CD4-positive, CD25-positive, alpha-beta regulatory T cell (primary cell): ENCODE measurements at regions not wholly inside any gene's neighbourhood (a gene's known extent, or its start where the extent isn't known, plus 50 kb on each side); places are given as distances from the start of the nearest gene placed in this dataset.

ENCODE experiments used
- ATAC-seq, 2 donors: fragments of 150-1000 bp; cut with Tn5 transposase; one replicate each; pipeline ENCODE4 v1.10.0; 2021; ENCODE audit warnings: low read depth in 2 of 2, moderate number of reproducible peaks in 2 of 2, moderate library complexity in 1 of 2
- DNase-seq, 3 donors: peaks; one replicate each; pipeline versions ENCODE4 v3.0.0 to v3.0.0-alpha.2; 2012 to 2022; ENCODE audit warnings: mixed read lengths in 1 of 3
- H3K27ac ChIP-seq: one replicate; pipeline ENCODE4 v1.7.0; 2013; ENCODE audit warnings: mild to moderate bottlenecking, low read length; ENCODE audit not compliant: insufficient read depth, poor library complexity, severe bottlenecking
- H3K27me3 ChIP-seq: one replicate; pipeline ENCODE4 v1.7.0; 2013; ENCODE audit warnings: low read length; ENCODE audit not compliant: control insufficient read depth, insufficient read depth
- H3K36me3 ChIP-seq: one replicate; pipeline ENCODE4 v1.7.0; 2013; ENCODE audit warnings: mild to moderate bottlenecking, low read length, moderate library complexity; ENCODE audit not compliant: control insufficient read depth, insufficient read depth
- H3K4me1 ChIP-seq: 2 replicates; pipeline ENCODE4 v1.7.0; 2013; ENCODE audit warnings: mild to moderate bottlenecking, low read length; ENCODE audit not compliant: insufficient read depth, control insufficient read depth, poor library complexity, severe bottlenecking
- H3K4me3 ChIP-seq: one replicate; pipeline ENCODE4 v1.7.0; 2013; ENCODE audit warnings: low read depth, mild to moderate bottlenecking, low read length, moderate library complexity
- H3K9me3 ChIP-seq, 2 experiments: 1 replicate in 1 of 2; 2 replicates in 1 of 2; pipeline ENCODE4 v1.7.0; 2013; ENCODE audit warnings: low read length in 2 of 2, mild to moderate bottlenecking in 1 of 2, moderate library complexity in 1 of 2; ENCODE audit not compliant: control insufficient read depth in 2 of 2
- H3K27ac Mint-ChIP-seq, 3 donors: one replicate each; pipeline ENCODE4 v1.8.0; 2020 to 2022; ENCODE audit warnings: mild to moderate bottlenecking in 3 of 3, mixed read lengths in 3 of 3, moderate library complexity in 2 of 3
- H3K27me3 Mint-ChIP-seq: one replicate; pipeline ENCODE4 v1.8.0; 2022; ENCODE audit warnings: mild to moderate bottlenecking, mixed read lengths
- H3K36me3 Mint-ChIP-seq: one replicate; pipeline ENCODE4 v1.8.0; 2020; ENCODE audit warnings: mixed read lengths
- H3K4me1 Mint-ChIP-seq, 4 donors: one replicate each; pipeline ENCODE4 v1.8.0; 2020 to 2022; ENCODE audit warnings: mixed read lengths in 4 of 4, mild to moderate bottlenecking in 1 of 4
- H3K4me3 Mint-ChIP-seq, 4 donors: one replicate each; pipeline ENCODE4 v1.8.0; 2020 to 2022; ENCODE audit warnings: mild to moderate bottlenecking in 4 of 4, mixed read lengths in 4 of 4, moderate library complexity in 3 of 4
- H3K9me3 Mint-ChIP-seq, 7 donors: one replicate each; pipeline ENCODE4 v1.8.0; 2020 to 2022; ENCODE audit warnings: mixed read lengths in 7 of 7, mild to moderate bottlenecking in 3 of 7, moderate library complexity in 2 of 7

DNA sequence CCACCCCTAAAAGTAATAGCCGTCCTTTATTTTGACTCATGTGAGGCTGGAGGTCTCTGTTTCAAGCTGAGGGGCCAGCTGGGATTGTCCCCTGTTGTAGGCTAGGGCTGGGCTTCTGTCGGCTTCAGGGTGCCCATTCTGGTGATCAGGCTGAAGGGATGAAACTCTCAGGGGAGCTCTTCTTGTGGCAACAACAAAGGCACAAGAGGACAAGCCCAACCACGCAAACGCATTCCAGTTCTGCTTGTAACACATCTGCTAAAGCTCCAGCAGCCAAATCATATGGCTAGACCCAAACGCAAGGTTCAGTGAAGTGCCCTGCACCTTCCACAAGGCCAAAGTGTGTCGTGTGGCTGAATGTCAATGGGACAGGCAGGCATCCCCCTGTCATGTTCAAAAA, 405.7 kb downstream of the INHBA start:
- Histone ChIP-seq H3K27ac (no peak overlapping the region), H3K4me3 (no peak overlapping the region), H3K9me3 (peaks cover 0 to 3% of the 10 kb centered on the region in 2 experiments), H3K27me3 (no peaks in the 10 kb centered on the region), H3K4me1 (no peaks in the 10 kb centered on the region), H3K36me3 (no peaks in the 10 kb centered on the region)
- H3K36me3 Mint-ChIP-seq = no peaks in the 10 kb centered on the region
- H3K27me3 Mint-ChIP-seq = no peaks in the 10 kb centered on the region
- DNase-seq (no peak), ATAC-seq (no peak)
- peak overlapping the region in 1 of 4 donors; percentile 7 for H3K4me3 Mint-ChIP-seq
- H3K27ac Mint-ChIP-seq = no peak overlapping the region
- H3K4me1 Mint-ChIP-seq = no peaks in the 10 kb centered on the region
- peaks cover 0 to 13% (median 2%) of the 10 kb centered on the region in 7 donors for H3K9me3 Mint-ChIP-seq

DNA sequence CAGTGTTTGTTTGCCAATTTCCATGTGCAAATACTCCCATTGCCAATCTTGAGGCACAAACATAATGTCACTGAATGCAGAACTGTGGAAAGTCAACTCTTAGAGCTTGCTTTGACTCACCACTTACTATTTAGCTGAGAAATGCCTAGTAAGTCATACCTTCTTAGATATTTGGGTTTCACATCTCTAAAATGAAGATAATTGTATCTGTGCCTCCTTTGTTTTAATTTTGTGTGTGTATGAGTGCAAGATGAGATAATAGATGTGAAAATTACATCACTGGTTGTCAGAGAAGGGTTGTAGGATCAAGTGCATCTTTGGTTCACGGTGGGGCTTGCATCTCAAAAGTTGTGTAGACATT, 407.5 kb downstream of the INHBA start:
- no peak overlapping the region for H3K27ac Mint-ChIP-seq
- ATAC-seq = no peak
- no peak overlapping the region for H3K27ac ChIP-seq
- no peak overlapping the region for H3K4me3 Mint-ChIP-seq
- no peaks in the 10 kb centered on the region for H3K27me3 ChIP-seq
- H3K36me3 Mint-ChIP-seq = no peaks in the 10 kb centered on the region
- no peaks in the 10 kb centered on the region for H3K4me1 ChIP-seq
- H3K4me3 ChIP-seq = no peak overlapping the region
- peaks cover 0 to 3% of the 10 kb centered on the region in 2 experiments for H3K9me3 ChIP-seq
- no peak for DNase-seq
- H3K27me3 Mint-ChIP-seq = no peaks in the 10 kb centered on the region
- H3K36me3 ChIP-seq = no peaks in the 10 kb centered on the region
- H3K4me1 Mint-ChIP-seq = no peaks in the 10 kb centered on the region
- H3K9me3 Mint-ChIP-seq = peaks cover 0 to 10% (median 2%) of the 10 kb centered on the region in 7 donors

- no peaks in the 10 kb centered on the region for H3K36me3 ChIP-seq
- H3K4me1 Mint-ChIP-seq = no peaks in the 10 kb centered on the region
- no peak overlapping the region for H3K27ac Mint-ChIP-seq
- no peaks in the 10 kb centered on the region for H3K4me1 ChIP-seq
- no peaks in the 10 kb centered on the region for H3K27me3 Mint-ChIP-seq
- no peak overlapping the region for H3K4me3 Mint-ChIP-seq
- H3K36me3 Mint-ChIP-seq = no peaks in the 10 kb centered on the region
- no peaks in the 10 kb centered on the region for H3K27me3 ChIP-seq
- H3K4me3 ChIP-seq = no peak overlapping the region
- peaks cover 0 to 10% (median 3%) of the 10 kb centered on the region in 7 donors for H3K9me3 Mint-ChIP-seq
- ATAC-seq = no peak
- no peak overlapping the region for H3K27ac ChIP-seq
- H3K9me3 ChIP-seq = peaks cover 0 to 3% of the 10 kb centered on the region in 2 experiments
- DNase-seq = no peak
Measured at GRCh38 chr7:41294556-41295454, 408.1 kb downstream of the INHBA start.

DNA sequence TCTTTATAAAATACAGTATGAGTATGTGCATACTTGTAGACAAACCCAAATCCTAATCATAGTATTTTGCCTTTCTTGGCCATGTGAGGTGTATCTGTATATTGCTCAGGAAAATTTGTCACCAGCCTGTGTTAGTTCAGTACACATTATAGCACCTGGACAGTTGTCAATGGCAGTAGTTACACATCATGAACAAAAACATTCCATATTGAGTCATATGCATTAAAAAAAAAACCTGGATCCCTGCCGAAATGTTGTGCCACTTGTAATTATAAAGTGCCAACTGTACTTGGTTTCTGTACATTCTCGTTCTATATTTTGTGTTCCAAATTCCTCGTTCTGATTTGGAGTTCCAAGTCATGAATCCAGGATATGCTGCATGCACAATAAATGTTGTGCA, 410.4 kb downstream of the INHBA start:
- Histone ChIP-seq H3K4me1 (no peaks in the 10 kb centered on the region), H3K9me3 (peaks cover 0 to 7% of the 10 kb centered on the region in 2 experiments), H3K4me3 (no peak overlapping the region), H3K36me3 (no peaks in the 10 kb centered on the region), H3K27ac (no peak overlapping the region), H3K27me3 (no peaks in the 10 kb centered on the region)
- DNase-seq = no peak
- Mint-ChIP-seq H3K9me3 (peaks cover 0 to 12% (median 2%) of the 10 kb centered on the region in 7 donors), H3K4me3 (no peak overlapping the region), H3K27ac (no peak overlapping the region), H3K4me1 (no peaks in the 10 kb centered on the region), H3K36me3 (no peaks in the 10 kb centered on the region), H3K27me3 (no peaks in the 10 kb centered on the region)
- ATAC-seq = no peak

- Mint-ChIP-seq H3K4me3 (no peak overlapping the region), H3K27ac (no peak overlapping the region), H3K36me3 (no peaks in the 10 kb centered on the region), H3K9me3 (peaks cover 0 to 7% (median 4%) of the 10 kb centered on the region in 7 donors), H3K4me1 (no peaks in the 10 kb centered on the region), H3K27me3 (no peaks in the 10 kb centered on the region)
- DNase-seq (no peak), ATAC-seq (no peak)
- Histone ChIP-seq H3K27ac (no peak overlapping the region), H3K36me3 (no peaks in the 10 kb centered on the region), H3K27me3 (no peaks in the 10 kb centered on the region), H3K9me3 (peaks cover 0 to 4% of the 10 kb centered on the region in 2 experiments), H3K4me3 (no peak overlapping the region), H3K4me1 (no peaks in the 10 kb centered on the region)
Measured at GRCh38 chr7:41287559-41288335, 415.1 kb downstream of the INHBA start.

GRCh38 chr7:41280491-41280890, 422.4 kb downstream of the INHBA start:
- Mint-ChIP-seq H3K36me3 (no peaks in the 10 kb centered on the region), H3K9me3 (peaks cover 2 to 15% (median 10%) of the 10 kb centered on the region in 7 donors), H3K27me3 (no peaks in the 10 kb centered on the region), H3K4me3 (no peak overlapping the region), H3K4me1 (no peaks in the 10 kb centered on the region), H3K27ac (no peak overlapping the region)
- Histone ChIP-seq H3K9me3 (no peaks in the 10 kb centered on the region), H3K27ac (no peak overlapping the region), H3K27me3 (no peaks in the 10 kb centered on the region), H3K36me3 (no peaks in the 10 kb centered on the region), H3K4me3 (no peak overlapping the region), H3K4me1 (no peaks in the 10 kb centered on the region)
- DNase-seq (no peak), ATAC-seq (no peak)

- H3K36me3 ChIP-seq = no peaks in the 10 kb centered on the region
- H3K27me3 ChIP-seq = no peaks in the 10 kb centered on the region
- DNase-seq (no peak), ATAC-seq (no peak)
- no peak overlapping the region for H3K4me3 ChIP-seq
- no peak overlapping the region for H3K27ac Mint-ChIP-seq
- peaks cover 2 to 18% (median 9%) of the 10 kb centered on the region in 7 donors for H3K9me3 Mint-ChIP-seq
- H3K27ac ChIP-seq = no peak overlapping the region
- no peak overlapping the region for H3K4me3 Mint-ChIP-seq
- no peaks in the 10 kb centered on the region for H3K9me3 ChIP-seq
- no peaks in the 10 kb centered on the region for H3K4me1 Mint-ChIP-seq
- no peaks in the 10 kb centered on the region for H3K4me1 ChIP-seq
- H3K36me3 Mint-ChIP-seq = no peaks in the 10 kb centered on the region
- H3K27me3 Mint-ChIP-seq = no peaks in the 10 kb centered on the region
Measured at GRCh38 chr7:41277561-41277960, 425.3 kb downstream of the INHBA start.
